HG02852 (cell line): ENCODE measurements at regions not wholly inside any gene's neighbourhood (a gene's known extent, or its start where the extent isn't known, plus 50 kb on each side); places are given as distances from the start of the nearest gene placed in this dataset.

Experiments used
- ATAC-seq: cut with Tn5 transposase; IDR thresholded peaks from one replicate; pipeline ENCODE4 v1.9.1; 2021; ENCODE audit warnings: mild to moderate bottlenecking, moderate library complexity; ENCODE audit not compliant: unreplicated experiment

DNA sequence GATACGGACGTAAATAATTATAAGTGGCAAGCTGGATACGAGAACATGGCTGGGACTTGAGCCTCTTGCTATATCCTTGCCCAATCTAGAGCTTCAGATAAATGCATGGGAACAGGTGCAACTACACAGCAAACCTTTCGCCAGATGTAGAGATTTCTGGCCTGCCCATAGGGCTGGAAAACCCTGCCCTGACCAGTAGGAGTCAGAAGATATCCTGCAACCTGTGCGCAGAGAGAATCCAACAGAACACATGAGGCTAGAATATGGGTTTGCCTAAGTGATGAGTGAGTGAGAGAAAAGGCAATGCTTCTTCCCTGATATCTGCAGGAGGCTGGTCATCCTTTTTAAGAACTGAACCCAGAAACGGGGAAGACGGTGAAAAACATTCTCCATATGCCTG, 805.3 kb upstream of the TENM3 start:
- no peak for ATAC-seq

DNA sequence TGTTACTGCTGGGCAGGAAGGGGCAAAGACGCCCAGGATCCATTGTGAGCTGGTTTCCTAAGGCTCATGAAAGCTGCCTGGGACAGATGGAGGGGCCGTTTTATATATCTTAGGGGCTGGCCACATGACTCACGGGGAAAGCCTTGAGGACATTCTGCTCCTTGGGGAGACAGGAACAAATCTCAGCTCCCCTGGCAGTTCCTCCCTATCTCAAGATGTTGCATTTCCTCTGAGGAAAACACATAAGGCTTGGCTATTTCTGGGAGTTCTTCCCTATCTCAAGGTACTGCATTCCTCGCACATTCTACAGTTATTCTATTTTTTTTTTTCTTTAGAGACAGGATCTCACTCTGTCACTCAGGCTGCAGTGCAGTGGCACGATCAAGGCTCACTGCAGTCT, 804.6 kb upstream of the TENM3 start:
- ATAC-seq, result no peak

DNA sequence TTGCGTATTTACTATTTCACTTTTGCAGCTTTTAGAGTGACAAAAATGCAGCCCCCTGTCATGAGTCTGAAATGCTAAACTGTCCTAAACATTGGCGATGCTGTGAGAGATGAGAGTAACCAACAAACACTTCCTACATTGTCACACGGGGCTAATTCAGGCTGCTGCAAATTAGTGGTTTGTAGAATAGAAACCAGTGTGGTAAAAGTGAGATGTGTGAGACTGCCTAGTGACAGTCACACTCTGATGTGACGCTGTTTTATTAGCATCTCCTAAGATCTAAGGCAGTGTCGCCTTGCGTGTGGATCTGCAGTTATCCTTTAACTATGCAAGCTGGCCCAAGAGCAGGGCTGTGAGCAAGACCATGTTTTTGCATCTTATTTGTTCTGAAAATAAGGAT, 800.2 kb upstream of the TENM3 start:
- peak; percentile 57 for ATAC-seq

DNA sequence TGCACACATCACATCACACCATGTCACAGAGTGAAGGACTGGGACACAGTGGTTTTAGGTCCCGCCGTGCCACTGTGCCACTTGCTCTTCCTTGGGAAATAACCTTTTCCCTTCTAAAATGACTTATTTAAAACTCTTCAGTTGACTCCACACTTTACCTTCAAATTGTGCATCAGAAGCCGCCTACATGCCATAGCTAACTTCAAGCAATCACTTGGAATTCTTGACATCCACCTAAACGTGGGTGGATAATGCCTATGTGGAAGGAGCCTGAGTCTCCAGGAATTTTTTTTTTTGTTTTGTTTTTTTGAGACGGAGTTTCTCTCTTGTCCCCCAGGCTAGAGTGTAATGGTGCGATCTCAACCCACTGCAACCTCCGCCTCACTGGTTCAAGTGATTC, 777.4 kb upstream of the TENM3 start:
- ATAC-seq, result no peak

DNA sequence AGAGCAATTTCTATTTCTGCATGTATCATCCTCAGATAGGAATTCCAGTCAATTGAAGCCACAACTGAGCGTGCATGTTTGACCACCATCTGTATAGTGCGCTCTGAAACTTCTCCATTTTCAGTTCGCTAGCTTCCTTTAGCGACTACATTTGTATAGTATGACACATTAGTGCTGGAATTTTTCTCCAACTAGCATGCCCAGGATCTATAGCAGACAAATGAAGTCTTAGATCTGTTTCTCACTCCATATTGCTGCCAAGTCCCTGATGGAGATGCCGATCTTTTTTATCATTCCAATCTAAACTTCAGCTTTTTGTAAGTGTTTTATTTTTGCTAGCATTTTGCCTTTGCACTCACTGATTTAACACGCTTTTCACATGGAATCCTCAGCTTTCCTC, 774.8 kb upstream of the TENM3 start:
- no peak for ATAC-seq

DNA sequence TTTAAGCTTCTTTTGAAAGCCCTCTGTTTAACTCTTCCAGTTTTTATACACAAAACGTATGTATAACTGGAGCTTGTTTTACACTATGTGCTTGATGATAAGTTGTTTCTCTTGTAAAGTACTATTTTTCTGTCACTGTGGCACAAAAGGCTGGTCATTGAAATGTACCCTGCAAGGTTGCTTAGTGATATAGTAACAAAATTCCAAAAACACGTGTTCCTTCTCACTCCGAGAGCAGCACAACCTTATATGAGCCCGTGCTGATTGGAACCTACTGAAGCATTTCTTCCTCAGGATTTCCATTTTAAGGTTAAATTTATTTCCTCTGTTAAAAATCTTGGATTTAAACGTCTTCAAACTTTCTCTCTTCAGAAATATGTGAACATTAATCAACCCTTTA, 772.9 kb upstream of the TENM3 start:
- ATAC-seq, result no peak

DNA sequence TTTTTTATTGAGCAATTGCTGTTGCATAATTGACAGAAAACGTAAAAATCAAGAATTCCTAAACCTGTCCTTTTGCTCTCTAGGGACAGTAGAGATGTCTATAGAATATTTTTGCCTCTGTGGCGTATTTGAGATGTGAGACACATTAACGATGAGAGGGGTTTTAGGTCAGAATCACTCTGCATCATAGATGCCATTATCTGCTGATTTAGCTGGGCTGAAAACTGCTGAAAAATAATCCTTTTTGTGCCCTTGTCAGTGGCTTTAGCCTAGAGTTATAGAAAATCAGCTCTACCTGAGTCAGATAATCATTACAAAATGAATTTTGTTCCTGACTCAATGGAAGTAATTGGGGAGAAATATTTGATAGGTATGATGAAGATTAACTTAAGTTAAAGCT, 767.8 kb upstream of the TENM3 start:
- ATAC-seq, result no peak

DNA sequence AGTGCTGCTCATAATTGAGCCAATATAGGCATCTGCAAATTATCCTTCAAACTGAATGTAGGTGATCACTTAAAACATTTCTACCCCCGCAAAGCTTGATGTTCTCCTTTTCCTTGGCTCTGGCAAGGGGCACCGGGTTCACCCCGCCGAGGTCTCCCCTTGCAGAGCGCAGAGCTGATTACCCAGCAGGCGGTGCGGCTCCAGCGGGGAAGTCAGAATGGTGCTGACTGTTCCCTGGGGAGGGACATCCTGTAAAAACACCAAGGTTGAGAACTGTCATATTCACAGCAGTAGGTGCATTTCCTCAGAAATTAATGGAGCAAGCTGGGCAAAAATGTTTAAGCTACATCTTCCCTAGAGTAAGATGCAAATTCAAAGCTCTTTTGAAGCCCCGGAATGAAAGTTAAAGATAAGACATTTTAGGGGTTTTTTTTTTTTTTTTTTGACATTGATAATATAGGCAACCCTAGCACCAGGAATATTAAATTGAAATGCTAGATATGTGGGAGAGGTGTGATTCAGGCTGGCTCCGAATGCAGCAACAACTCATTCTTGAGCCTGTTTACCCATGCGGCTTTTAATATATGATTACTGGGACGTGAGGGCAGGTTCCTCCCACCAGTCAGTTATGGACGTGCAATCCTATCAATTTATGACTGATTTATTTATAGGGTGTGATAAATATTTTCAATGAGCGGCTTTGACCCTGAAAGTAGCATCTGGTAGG, 767.3 kb upstream of the TENM3 start:
- no peak for ATAC-seq

DNA sequence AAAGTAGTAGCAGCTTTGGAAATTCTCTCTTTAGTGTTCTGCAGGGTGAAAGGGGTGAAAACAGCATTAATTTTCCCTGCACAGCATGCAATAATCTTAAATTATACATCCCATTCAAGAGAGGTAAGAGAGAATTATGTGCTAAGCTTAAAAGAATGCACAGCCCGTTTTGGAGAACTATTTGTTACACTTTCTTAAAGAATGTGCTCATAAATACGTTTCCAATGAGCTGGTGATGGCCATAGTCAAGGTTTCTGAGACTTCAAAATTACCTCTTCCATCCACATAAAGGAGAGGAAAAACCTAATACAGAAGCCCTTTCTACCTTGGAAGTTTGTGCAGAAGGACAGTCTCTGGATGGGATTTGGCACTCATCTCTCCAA, 766.7 kb upstream of the TENM3 start:
- no peak for ATAC-seq

DNA sequence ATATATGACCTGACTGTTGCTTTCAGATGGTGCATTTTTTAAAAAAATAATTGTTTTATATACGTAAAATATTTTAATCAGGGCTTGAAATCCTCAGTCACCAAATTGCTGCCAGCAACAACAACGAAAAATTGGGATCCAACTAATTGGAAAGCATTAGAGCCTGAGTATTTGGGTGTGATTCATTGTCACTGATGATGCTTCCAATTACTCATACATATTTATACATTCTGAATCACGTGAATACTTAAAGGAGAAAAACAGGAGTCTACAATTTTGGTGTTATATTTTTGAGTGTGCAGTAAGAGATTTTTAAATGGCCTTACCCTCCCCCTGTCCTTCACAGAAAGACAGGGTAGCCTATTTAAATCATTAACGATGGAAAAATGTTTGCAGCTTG, 765.6 kb upstream of the TENM3 start:
- no peak for ATAC-seq

DNA sequence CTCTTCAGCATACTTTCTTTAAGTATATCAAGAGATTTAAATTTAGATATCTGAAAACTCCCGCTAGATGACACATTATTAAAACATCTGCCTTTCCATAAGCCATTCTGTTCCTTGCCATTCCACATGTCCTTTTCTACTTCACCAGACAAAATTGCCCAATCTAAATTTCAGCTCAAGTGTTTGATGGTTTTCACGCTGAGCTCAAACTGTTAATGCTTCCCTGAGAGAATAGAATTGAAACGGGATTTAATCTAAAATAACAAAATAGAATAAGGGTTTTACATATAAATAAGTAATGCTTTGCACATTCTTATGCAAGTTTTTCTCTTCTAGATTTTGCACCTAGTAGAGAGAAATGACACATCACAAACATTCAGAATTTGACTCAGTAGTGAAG, 764.5 kb upstream of the TENM3 start:
- ATAC-seq, result no peak

DNA sequence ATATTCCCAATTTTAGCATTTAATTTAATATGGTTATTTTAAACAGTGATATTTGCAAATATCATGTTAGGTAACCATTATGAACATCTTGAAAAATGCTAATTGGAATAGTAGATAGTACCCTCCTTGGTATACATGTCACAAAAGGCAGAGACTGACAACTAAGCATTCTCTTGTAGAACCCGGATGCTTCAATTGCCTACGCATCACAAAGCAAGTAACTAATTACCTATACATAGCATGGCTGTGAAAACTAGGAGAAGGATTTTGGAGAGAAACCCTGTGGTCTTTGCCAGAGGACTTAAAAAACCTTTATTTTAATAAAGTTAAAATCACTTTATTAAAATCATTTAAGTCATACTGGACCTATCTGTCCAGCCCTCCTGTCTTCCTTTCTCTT, 764.1 kb upstream of the TENM3 start:
- ATAC-seq, result no peak

DNA sequence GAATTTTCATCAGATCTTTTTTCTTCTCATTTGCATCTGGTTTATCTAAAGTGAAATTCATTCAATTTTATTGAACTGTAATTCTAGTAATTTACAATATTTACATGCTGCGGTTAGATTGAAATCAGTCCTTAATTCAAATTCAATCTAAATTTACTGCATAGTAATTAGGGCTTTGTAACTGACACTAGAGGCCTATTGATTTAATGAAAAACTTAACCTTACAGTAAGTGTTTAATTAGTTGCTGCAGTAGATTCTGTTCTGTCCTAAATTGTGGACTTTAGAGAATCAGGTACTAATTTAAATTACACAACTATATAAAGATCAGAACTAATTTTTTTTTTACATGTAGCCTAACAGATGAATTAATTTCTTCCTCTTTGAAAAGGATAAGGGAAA, 758.8 kb upstream of the TENM3 start:
- ATAC-seq, result no peak

DNA sequence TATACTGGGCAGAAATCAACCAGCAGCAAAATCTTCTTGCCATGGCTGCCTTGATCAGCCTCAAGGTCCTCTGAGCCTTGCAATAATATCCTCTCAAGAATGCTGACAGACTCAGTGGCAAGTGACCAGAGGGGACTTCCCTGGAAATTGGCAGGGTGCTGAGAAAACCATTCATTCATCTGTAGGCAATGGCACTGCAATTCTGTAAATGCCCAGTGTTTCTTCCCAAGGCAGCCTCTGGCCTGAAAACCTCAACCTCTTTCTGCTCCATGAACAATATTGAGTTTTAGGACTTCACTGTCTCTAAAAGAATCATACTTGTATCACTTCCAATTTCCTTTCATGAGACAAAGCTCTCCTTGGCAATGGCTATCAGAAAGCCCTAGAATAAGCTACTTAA, 754.3 kb upstream of the TENM3 start:
- no peak for ATAC-seq

DNA sequence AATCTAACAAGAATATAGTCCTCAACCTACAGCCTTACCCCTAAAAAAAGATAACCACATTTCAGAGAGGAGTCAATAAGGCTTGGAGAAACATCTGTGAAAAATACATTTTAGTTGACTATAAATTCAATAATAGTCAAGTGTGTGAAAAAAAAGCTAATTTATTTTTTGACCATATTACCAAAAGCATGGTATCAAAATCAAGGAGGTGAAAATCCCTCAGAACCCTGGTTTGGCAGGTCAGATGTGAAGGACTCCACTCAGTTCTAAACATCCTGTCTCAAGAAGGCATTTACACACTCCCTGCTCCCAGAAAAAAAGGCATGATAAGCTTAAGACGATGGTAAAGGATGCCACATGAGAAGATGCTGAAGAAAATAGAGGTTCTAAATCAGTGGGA, 745.1 kb upstream of the TENM3 start:
- no peak for ATAC-seq

DNA sequence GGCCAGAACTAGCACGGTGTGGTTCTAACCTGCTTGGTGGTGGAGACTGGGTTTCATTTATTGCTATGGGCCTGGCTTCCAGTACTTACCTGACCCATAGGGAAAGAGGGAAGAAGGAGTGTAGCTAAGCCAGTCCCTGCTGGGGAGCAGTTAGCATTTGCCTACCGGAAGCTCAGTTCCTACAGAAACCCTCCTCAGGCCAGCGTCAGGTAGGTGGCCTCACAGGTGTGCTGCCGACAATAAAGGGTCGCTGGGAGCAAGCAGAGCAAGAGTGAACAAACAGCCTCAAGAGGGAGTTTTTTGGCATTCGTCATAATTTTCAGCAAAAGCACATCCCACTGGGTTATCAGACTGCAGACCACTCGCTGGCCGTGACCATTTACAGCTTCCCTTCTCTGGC, 740.6 kb upstream of the TENM3 start:
- ATAC-seq, result no peak

DNA sequence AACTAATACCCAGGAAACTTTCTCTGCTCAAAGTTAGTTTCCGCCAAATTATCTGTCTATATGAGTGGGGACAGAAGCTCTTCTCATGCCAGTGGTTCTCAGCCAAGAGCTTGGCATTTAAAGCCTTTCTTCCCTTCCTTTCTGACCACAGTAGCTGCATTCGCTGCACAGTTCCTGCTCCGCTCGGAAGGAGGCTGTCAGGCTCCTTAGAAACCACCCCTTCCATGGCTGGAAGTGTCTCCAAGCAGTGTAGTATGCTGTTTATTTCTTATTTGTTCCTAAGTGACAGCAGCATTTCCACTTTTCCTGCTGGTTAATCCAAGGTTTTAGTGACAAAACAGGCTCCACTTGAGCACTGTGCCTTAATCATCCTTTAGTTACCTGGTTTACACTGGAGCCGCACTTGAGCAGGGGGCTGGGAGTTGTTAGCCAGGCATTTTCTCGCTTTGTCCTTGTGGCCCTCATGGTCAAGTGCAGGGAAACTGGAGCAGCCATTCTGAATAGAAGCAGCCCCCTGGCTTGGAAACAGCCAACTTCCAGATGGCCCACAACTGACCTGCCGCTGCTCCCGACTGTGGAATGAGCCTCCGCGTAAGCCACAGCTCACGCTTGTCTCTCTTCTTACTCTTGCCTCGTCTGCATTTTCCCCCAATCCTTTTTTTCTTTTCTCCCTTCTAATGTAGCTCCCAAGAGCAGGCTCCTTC, 739.4 kb upstream of the TENM3 start:
- no peak for ATAC-seq

DNA sequence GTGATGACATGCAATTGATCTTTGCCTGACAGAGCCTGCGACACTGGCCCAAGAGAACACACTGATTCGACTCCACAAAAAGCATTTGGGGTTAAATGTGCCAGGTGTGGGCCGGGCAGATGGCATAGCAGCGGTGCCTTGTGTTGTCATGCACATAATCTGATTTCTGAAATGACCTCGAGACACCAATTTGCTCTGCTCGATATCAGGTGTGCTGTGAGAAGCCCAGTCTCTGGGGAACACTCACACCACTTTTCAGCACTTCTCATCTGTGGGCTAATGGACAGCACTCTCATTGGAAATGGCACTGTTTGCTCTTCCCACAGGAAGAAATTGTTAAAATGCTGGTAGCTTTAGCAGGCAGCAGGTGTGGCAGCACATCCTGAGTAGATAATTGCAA, 738.3 kb upstream of the TENM3 start:
- ATAC-seq, result no peak

DNA sequence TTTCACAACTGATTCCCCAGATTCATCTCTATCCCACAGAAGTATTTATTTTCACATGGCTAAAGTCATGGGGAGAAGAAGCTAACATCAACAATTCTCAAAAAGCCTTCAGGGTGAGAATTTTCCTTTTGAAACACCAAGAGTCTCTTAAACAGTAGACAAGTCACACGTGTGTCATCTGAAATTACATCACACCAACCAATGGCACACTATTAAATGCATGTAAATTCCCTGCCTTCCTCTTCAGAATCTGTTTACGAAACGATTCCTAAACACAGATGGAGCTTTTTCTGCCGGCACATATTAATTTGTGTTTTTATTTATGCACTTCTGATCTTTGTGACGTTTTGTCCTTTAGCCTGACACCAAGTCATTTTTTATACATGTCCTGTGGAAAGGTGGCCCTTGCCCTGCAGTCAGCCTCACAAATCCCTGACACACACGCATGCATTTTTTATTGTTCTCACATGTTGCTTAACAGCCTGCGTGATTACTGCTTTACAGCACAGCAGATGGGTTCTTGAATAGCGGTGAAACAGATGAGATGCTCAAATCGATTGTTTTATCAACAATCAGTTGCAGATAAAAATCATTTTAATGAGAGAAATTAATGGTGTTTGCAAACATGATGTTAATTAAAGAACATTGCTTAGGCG, 735.9 kb upstream of the TENM3 start:
- no peak for ATAC-seq

DNA sequence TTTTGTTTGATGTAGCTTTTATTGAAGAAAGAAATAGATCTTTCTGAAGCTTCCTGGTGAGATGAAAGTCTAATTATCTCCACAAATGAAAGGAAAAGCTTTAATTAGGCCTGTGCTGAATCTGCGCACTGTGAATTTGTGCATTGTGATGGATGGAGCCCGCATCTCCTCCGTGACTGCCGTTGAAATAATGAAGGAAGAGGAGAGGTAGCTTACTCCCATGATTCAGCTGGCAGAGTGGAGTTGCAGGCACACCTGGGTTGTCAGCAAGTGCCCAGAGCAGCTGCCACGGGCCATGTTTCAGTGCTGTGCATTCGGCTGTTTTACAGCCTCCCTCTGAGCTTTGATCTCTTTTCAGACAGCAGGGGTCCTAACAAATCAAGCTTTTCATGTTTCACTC, 735.3 kb upstream of the TENM3 start:
- no peak for ATAC-seq

DNA sequence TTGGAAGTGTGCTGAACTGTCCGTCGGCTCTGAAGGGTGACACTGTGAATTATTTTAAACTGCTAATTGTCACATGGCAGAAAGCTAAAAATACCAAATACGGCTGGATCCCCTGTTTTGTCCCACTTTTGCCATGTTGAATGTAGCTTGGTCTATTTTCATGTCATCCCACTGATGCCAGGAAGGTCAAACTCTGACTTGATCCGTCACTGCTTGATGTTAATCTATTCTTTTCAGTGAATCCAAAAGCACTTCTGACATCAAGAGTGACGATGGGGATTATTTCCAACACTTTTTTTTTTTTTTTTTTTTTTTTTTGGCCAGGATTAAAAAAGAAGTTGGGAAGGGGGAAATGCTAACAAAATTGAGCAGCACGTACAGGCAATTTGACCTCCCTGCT, 734.6 kb upstream of the TENM3 start:
- ATAC-seq, result no peak

DNA sequence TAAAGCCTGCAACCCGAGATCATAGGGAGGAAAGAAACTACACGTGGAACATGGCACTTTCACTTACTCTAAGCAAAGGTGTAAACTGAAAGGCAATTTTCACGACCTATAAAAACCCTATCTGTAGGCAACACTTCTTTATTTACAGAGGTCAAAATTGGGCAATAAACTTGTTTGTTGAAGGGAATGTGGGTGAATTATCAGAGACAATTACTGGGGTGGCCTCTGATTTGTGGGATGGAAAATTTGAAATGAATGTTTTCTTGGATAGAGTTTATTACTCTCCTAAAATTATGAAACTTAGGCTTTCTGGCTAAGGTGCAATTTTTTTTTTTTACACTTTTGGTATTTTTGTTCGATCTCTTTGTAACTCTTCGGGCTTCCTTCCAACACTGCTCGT, 734.1 kb upstream of the TENM3 start:
- no peak for ATAC-seq
